ENCODE measurements at regions not wholly inside any gene's neighbourhood (a gene's known extent, or its start where the extent isn't known, plus 50 kb on each side); places are given as distances from the start of the nearest gene placed in this dataset.

- no peak for DNase-seq
- in situ Hi-C loops (cut with MboI; ENCODE audit: low pct_unique_long_range_greater_than_20kb, low sequenced_read_pairs) = no loop called here
Observed at GRCh38 chr3:6229778-6230410, 631.0 kb upstream of the GRM7 start.

GRCh38 chr3:6242104-6242503 is 618.8 kb upstream of the GRM7 start:
- DNase-seq = no peak
- in situ Hi-C loops (cut with MboI; ENCODE audit: low pct_unique_long_range_greater_than_20kb, low sequenced_read_pairs) = no loop called here

DNA sequence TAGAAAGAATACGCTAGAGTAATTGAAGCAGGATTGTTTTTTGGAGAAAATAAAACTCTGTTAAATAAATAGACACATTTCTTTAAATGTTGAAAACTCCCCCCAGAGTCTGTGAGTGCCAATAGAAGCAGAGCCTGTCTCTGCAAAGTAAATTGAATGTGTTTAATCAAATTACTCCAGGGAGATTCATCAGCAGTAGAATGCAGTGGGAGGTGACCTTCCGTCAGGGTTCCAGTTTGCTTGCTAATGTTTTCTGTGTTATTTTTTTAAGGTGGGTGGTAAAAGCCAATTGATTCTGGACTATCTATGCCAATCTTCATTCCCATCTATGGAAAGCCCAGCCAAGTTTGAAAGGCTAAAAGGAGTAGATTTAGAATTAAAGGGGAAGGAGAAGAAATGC is 612.4 kb upstream of the GRM7 start:
- in situ Hi-C loops (cut with MboI; ENCODE audit: low pct_unique_long_range_greater_than_20kb, low sequenced_read_pairs) = no loop called here
- no peak for DNase-seq

GRCh38 chr3:6249679-6250078 is 611.2 kb upstream of the GRM7 start:
- in situ Hi-C loops (cut with MboI; ENCODE audit: low pct_unique_long_range_greater_than_20kb, low sequenced_read_pairs) = no loop called here

GRCh38 chr3:6250167-6250566 is 610.7 kb upstream of the GRM7 start:
- in situ Hi-C loops (cut with MboI; ENCODE audit: low pct_unique_long_range_greater_than_20kb, low sequenced_read_pairs) = no loop called here
- DNase-seq = no peak

More at GRCh38 chr3:6249679-6250078, 611.2 kb upstream of the GRM7 start:
- DNase-seq = no peak

GRCh38 chr3:6251612-6252400 is 609.1 kb upstream of the GRM7 start:
- in situ Hi-C loops (cut with MboI; ENCODE audit: low pct_unique_long_range_greater_than_20kb, low sequenced_read_pairs) = no loop called here
- no peak for DNase-seq

DNA sequence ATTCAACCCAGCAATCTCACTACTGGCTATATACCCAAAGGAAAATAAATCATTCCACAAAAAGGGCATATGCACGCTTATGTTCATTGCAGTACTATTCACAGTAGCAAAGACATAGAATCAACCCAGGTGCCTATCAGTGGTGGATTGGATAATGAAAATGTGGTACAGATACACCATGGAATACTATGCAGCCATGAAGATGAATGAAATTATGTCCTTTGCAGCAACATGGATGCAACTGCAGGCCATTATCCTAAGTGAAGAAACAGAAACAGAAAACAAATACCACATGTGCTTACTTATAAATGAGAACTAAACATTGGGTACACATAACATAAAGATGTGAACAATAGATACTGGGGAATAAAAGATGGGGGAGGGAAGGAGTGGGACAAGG is 606.4 kb upstream of the GRM7 start:
- in situ Hi-C loops (cut with MboI; ENCODE audit: low pct_unique_long_range_greater_than_20kb, low sequenced_read_pairs) = no loop called here
- no peak for DNase-seq

DNA sequence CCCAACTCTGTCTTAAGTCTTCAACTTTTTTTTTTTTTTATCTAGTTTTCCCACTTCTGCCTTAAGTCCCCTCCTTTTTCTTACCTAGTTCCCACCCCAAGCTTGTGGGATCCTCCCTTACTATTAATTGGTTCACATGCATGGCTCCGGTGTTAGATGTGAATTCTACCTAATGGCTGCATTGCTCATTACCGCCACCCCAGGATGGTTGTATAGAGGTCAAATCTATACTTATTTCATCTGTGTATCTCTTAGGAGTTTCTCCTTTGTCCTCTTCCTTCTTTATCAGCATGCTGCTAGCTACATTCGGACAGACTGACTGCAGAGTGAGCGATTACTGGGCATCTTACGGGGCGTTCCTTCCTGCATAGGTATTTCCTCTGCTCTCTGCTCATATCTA is 605.7 kb upstream of the GRM7 start:
- in situ Hi-C loops (cut with MboI; ENCODE audit: low pct_unique_long_range_greater_than_20kb, low sequenced_read_pairs) = no loop called here
- DNase-seq = no peak

GRCh38 chr3:6260551-6261191 is 600.2 kb upstream of the GRM7 start:
- in situ Hi-C loops (cut with MboI; ENCODE audit: low pct_unique_long_range_greater_than_20kb, low sequenced_read_pairs) = no loop called here
- no peak for DNase-seq

- no peak for DNase-seq
Observed at GRCh38 chr3:6262010-6262409, 598.9 kb upstream of the GRM7 start.

DNA sequence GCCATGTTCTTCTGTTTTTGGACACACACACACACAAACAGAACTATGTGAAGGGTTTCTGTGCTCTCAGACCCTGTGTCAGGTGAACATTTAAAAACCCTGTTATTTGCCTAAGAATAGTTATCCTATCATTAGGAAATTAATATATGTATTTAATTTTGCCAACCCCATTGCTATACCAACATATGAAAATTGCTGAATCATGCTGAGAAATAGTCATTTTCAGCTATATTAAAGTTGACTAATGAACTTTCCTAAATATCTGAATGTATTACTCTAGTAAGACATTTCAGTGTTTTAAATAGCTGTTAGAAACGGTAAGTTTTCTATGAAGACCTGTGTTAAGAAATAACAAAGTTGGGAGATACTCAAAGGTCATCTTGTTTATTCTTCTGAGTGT is 596.9 kb upstream of the GRM7 start:
- in situ Hi-C loops (cut with MboI; ENCODE audit: low pct_unique_long_range_greater_than_20kb, low sequenced_read_pairs) = no loop called here
- DNase-seq = no peak

More at GRCh38 chr3:6262010-6262409, 598.9 kb upstream of the GRM7 start:
- in situ Hi-C loops (cut with MboI; ENCODE audit: low pct_unique_long_range_greater_than_20kb, low sequenced_read_pairs) = no loop called here

DNA sequence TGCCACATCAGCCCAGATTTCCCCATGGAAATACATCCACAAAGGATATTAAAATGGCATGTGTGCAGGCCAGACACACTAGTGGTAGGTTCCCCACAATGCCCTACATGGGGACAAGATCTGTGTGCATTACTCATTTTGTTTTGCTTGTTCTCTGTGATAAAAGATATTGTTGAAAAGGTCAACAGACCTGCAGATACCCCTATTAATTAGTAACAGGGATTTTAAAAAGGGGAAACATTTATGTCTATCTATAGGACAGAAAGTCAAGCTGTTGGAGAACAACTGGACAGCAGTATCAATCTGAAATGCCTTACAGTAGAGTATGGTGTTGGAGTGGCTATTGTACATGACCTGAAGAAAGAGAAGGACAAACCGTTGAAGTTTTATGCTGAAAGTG is 596.0 kb upstream of the GRM7 start:
- in situ Hi-C loops (cut with MboI; ENCODE audit: low pct_unique_long_range_greater_than_20kb, low sequenced_read_pairs) = no loop called here
- DNase-seq = no peak

DNA sequence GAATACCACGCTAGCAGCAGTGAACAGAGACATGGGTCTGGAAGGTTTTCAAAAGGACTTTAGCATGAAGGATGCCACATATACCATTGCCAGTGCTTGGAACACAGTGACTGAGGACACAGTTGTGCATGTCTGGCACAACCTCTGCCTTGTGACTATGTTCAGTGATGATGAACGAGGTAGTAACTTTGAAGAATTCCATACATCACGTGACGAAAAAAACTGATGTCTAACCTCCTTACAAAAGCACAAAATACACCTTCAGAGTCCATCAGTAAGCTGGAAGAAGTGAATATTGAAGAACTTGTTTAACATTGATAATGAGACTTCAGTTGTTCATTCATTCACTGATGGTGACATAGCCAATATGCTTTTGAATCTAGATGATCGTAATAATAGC is 594.8 kb upstream of the GRM7 start:
- DNase-seq = no peak
- in situ Hi-C loops (cut with MboI; ENCODE audit: low pct_unique_long_range_greater_than_20kb, low sequenced_read_pairs) = no loop called here

- in situ Hi-C loops (cut with MboI; ENCODE audit: low pct_unique_long_range_greater_than_20kb, low sequenced_read_pairs) = no loop called here
- DNase-seq = no peak
Observed at GRCh38 chr3:6273878-6274277, 587.0 kb upstream of the GRM7 start.

DNA sequence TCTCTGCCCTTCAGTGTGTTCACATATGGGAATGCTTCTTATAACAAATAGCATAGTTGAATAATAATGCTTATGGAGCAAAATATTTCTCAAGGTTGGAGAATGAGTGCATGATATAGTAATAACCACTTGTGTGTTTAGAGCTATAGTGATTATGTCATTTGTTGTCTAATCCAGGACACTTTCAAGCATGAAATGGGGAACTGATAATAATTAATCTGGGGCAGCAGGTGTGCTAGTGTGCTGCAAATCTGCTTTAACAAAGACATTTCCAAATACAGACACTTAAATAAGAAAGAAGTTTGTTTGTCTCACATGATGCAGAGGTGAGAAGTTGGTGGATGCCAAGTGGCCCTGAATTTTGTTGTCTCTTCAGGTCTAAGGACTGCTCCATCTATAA is 579.3 kb upstream of the GRM7 start:
- in situ Hi-C loops (cut with MboI; ENCODE audit: low pct_unique_long_range_greater_than_20kb, low sequenced_read_pairs) = no loop called here
- DNase-seq = no peak

GRCh38 chr3:6282918-6283317 is 578.0 kb upstream of the GRM7 start:
- DNase-seq = no peak
- in situ Hi-C loops (cut with MboI; ENCODE audit: low pct_unique_long_range_greater_than_20kb, low sequenced_read_pairs) = no loop called here

DNA sequence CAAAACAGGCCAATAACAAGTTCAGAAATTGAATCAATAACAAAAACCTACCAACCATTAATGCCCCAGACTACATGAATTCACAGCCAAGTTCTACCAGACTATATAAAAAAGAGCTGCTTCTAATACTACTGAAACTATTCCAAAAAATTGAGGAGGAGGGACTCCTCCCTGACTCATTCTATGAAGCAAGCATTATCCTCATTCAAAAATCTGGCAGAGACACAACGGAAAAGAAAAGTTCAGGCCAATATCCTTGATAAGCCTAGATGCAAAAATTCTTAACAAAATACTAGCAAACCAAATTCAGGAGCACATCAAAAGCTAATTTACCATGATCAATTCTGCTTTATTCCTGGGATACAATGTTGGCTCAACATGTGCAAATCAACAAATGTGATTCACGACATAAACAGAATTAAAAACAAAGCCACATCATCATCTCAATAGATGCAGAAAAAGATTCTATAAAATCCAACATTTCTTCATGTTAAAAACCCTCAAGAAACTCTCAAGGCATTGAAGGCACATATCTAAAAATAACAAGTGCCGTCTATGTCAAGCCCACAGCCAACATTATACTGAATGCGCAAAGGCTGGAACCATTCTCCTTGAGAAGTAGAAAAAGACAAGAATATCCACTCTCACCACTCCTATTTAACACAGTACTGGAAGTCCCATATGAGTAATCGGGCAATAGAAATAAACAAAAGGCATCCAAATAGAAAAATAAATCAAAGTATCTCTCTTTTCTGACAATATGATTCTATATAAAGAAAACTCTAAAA is 573.6 kb upstream of the GRM7 start:
- no peak for DNase-seq
- in situ Hi-C loops (cut with MboI; ENCODE audit: low pct_unique_long_range_greater_than_20kb, low sequenced_read_pairs) = no loop called here

- DNase-seq = no peak
- in situ Hi-C loops (cut with MboI; ENCODE audit: low pct_unique_long_range_greater_than_20kb, low sequenced_read_pairs) = no loop called here
Observed at GRCh38 chr3:6301626-6302025, 559.3 kb upstream of the GRM7 start.

- in situ Hi-C loops (cut with MboI; ENCODE audit: low pct_unique_long_range_greater_than_20kb, low sequenced_read_pairs) = no loop called here
- DNase-seq = no peak
Observed at GRCh38 chr3:6315906-6316305, 545.0 kb upstream of the GRM7 start.

- in situ Hi-C loops (cut with MboI; ENCODE audit: low pct_unique_long_range_greater_than_20kb, low sequenced_read_pairs) = no loop called here
- DNase-seq = no peak
Observed at GRCh38 chr3:6321999-6322398, 538.9 kb upstream of the GRM7 start.
